SK-N-MC (cell line): ENCODE measurements at regions not wholly inside any gene's neighbourhood (a gene's known extent, or its start where the extent isn't known, plus 50 kb on each side); places are given as distances from the start of the nearest gene placed in this dataset.

ENCODE experiments used
- EZH2 ChIP-seq: fragments of 200-600 bp; sonication (generic); IDR thresholded peaks from one replicate; pipeline ENCODE4 v1.6.1; 2017; ENCODE audit warnings: antibody characterized with exemption
- POLR2AphosphoS5 ChIP-seq: IDR thresholded peaks from 2 replicates; pipeline ENCODE4 v1.6.1; 2012; ENCODE audit warnings: mild to moderate bottlenecking, low read depth, low read length, borderline replicate concordance

GRCh38 chr18:75962036-75962572 is 532.9 kb downstream of the ZNF516 start:
- TF ChIP-seq EZH2 (no peak), POLR2AphosphoS5 (no peak)
